HS-5 (cell line): ENCODE measurements at regions not wholly inside any gene's neighbourhood (a gene's known extent, or its start where the extent isn't known, plus 50 kb on each side); places are given as distances from the start of the nearest gene placed in this dataset.
"Not testable (repeated sequence)": the region's sequence is repeated elsewhere in the genome, so short reads cannot be mapped to it uniquely, and the experiment has no call there.

Source experiments
- DNase-seq: peaks from one replicate; pipeline ENCODE4 v3.0.0-alpha.2; 2012; ENCODE audit warnings: low read depth

GRCh38 chr7:41466760-41467384, 236.0 kb downstream of the INHBA start:
- DNase-seq: no peak

- DNase-seq: no peak
These were observed 237.3 kb downstream of the INHBA start for GRCh38 chr7:41465571-41465970.

GRCh38 chr7:41463770-41464470, 239.0 kb downstream of the INHBA start:
- no peak for DNase-seq

GRCh38 chr7:41459623-41460261, 243.1 kb downstream of the INHBA start:
- DNase-seq: no peak

- no peak for DNase-seq
These were observed 243.7 kb downstream of the INHBA start for GRCh38 chr7:41459183-41459582.

- DNase-seq: no peak
These were observed 245.0 kb downstream of the INHBA start for GRCh38 chr7:41457832-41458437.

- peak; percentile 23 for DNase-seq
These were observed 251.1 kb downstream of the INHBA start for GRCh38 chr7:41451826-41452225.

GRCh38 chr7:41449694-41450093, 253.2 kb downstream of the INHBA start:
- DNase-seq: no peak

GRCh38 chr7:41449286-41449685, 253.6 kb downstream of the INHBA start:
- no peak for DNase-seq

GRCh38 chr7:41448104-41448503, 254.8 kb downstream of the INHBA start:
- no peak for DNase-seq

GRCh38 chr7:41447450-41448042, 255.3 kb downstream of the INHBA start:
- no peak for DNase-seq

GRCh38 chr7:41446606-41447449, 256.1 kb downstream of the INHBA start:
- no peak for DNase-seq

- no peak for DNase-seq
These were observed 256.9 kb downstream of the INHBA start for GRCh38 chr7:41445946-41446345.

- no peak for DNase-seq
These were observed 257.5 kb downstream of the INHBA start for GRCh38 chr7:41445432-41445831.

- no peak for DNase-seq
These were observed 263.4 kb downstream of the INHBA start for GRCh38 chr7:41439515-41439879.

GRCh38 chr7:41438705-41439514, 264.0 kb downstream of the INHBA start:
- DNase-seq: no peak

GRCh38 chr7:41437257-41438196, 265.4 kb downstream of the INHBA start:
- DNase-seq: no peak

GRCh38 chr7:41436139-41436538, 266.8 kb downstream of the INHBA start:
- DNase-seq: no peak

GRCh38 chr7:41435020-41435419, 267.9 kb downstream of the INHBA start:
- DNase-seq: not testable (repeated sequence)

GRCh38 chr7:41431671-41432070, 271.2 kb downstream of the INHBA start:
- no peak for DNase-seq
